NCI-H2227 (cell line): ENCODE measurements at regions not wholly inside any gene's neighbourhood (a gene's known extent, or its start where the extent isn't known, plus 50 kb on each side); places are given as distances from the start of the nearest gene placed in this dataset.
"Not testable (repeated sequence)": the region's sequence is repeated elsewhere in the genome, so short reads cannot be mapped to it uniquely, and the experiment has no call there.

Source experiments
- DNase-seq: peaks from one replicate; lab custom pipeline; 2025; ENCODE audit not compliant: unreplicated experiment; lab: John Stamatoyannopoulos, UW

DNA sequence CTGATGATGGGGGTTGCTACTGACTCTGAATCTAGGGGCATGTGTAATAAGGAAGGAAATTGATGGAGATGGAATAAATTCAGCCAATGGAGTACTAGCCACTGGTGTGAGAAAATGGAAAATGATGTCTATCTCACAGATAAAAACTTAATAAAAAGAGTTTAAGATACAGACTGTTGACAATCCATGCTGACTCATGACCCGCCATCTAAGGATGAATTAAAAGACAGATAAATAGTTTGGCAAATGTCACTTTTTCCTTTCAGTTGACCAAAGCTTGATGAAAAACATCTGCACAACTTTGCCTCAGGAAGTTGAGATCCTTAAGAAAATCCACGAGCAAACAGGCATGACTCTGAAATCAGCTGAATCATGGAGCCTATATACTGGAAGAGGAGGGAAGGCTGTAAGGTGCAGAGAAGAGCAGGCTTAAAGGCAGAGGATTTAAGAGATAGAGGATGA is 82.6 kb upstream of the BMP5 start:
- DNase-seq: no peak

DNA sequence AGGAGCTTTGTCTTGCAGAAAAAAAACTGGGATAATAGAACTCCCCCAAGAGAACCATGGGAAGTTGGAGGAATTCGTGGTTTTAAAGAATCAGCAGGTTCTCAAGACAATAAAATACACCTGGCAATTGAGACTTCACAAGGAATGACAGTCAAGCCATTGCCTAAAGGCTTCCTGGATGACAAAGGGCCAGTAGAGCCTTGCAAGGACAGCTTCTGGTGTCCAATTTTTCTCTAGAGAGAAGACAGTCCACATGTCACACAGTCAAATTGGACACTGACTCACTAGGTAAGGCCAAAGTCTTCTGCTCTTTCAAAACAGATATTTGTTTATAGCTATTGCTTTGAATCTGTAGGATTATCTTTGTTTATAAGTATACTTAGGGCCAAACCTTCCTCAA is 80.3 kb upstream of the BMP5 start:
- DNase-seq: no peak

DNA sequence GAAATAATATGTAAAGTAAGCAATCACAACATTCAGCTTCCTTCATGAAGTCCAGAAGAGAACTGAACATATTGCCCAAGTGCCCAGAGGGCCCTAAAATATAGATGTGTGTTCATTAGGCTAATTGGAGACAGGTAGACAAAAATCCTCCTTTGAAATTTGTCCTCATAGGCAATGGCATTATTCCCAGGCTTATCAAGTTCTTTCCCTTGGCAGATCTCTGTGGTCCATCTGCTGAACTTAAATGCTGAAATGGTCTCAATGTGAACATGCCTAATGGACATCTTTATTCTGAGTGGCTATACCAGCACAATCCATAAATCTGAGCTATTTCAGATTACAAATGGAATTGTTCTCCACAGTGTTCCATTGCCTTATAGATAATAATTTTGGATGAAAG is 79.0 kb upstream of the BMP5 start:
- DNase-seq: no peak

DNA sequence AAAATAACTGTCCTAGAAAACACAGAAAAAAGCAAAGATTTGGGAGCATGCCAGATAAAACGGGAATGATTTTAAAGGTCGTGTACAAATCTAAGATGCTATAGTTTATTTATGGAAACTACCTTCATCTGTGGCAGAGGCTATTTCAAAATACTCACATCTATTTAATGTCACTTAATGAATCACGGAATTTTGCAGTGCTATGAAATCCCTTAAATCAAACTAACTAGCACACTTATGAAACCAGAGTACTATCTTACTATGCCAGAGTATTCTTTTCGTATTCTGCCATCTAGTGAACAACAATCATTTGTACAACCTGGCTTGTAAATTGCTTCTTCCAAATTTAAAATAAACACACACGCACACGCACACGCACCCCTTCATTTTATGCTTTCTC is 77.9 kb upstream of the BMP5 start:
- peak; percentile 2 for DNase-seq

DNA sequence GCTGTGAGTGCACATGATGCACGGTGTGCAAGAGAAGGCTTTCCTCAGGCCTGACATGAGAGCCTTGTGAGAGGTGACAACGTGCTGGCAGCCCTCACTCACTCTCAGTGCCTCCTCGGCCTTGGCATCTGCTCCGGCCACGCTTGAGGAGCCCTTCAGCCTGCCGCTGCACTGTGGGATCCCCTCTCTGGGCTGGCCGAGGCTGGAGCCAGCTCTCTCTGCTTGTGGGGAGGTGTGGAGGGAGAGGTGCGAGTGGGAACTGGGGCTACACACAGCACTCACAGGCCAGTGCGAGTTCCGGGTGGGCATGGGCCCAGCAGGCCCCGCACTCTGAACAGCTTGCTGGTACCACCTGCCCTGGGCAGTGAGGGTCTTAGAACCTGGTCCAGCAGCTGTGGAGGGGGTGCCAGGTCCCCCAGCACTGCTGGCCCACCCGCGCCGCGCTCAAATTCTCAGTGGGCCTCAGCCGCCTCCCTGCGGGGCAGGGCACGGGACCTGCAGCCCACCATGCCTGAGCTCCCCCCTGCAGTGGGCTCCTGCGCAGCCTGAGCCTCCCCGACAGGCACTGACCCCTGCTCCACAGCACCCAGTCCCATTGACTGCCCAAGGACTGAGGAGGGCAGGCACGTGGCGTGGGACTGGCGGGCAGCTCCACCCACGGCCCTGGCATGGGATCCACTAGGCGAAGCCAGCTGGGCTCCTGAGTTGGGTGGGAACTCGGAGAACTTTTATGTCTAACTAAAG is 74.9 kb upstream of the BMP5 start:
- no peak for DNase-seq

DNA sequence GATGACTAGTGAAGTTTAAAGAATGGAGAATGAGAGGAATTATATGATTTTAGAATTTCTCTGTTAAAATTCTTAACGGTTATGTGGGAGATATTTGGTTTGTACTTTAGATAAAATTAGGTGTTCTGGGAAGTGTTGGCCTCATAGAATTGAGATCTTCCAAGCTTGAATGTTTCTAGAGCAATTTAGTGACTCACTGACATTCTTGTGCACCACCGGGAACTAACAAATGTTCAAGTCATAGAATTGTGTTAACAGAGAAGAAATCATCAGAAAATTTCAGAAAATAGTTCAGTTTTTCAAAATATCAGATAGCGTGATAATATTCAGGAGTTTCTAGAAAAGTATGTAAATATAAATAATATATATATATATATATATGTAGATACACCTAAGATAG is 67.9 kb upstream of the BMP5 start:
- no peak for DNase-seq

DNA sequence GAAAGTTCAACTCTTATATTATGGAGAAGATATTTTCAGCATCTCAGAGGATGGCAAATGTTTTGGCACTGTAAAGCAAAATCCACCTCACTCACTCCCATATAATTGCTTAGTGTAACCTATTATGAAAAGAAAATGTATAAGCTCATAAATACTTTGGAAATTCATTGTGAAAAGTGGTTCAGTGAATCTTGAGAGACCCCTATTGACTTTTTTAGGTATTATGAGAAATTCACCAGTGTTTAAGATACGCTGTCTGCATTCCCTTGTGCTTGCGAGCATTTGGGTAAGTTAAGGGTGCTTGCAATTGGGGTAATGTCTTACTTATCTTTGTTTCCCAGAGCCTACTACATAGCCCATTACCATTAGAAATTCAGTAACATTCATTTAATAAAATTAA is 66.3 kb upstream of the BMP5 start:
- no peak for DNase-seq

DNA sequence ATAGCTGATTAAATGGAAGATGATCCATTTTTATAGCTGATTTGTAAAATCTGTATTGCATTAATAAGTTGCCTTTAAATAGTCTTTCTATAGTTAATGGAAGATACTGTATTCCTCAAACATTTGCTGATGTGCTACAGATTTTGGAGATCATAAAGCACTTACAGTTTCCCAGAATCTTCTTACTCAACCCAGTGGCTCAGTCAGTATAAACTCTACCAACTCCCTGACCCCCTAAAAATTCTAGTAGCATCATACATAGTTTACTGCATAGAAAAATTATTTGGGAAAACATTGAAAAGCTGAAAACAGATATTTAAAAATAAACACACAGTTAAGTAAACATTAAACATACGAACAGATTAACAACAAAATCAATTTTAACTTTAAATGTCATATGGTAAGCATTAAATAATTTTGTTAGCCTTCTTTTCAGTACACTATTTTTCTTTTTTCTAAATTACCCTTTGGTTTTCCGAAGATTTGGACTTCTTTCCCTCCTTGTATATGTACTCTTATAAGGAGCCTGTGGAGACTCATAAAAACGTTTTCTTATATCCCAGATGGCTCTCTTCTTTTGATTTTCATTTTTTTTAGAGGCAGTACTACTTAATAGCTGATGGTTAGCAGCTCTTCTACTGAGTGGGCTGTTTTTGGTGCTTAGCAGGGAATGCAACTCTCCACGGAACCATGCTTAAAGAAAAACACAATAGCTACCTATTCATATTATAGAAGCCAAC is 62.7 kb upstream of the BMP5 start:
- no peak for DNase-seq

DNA sequence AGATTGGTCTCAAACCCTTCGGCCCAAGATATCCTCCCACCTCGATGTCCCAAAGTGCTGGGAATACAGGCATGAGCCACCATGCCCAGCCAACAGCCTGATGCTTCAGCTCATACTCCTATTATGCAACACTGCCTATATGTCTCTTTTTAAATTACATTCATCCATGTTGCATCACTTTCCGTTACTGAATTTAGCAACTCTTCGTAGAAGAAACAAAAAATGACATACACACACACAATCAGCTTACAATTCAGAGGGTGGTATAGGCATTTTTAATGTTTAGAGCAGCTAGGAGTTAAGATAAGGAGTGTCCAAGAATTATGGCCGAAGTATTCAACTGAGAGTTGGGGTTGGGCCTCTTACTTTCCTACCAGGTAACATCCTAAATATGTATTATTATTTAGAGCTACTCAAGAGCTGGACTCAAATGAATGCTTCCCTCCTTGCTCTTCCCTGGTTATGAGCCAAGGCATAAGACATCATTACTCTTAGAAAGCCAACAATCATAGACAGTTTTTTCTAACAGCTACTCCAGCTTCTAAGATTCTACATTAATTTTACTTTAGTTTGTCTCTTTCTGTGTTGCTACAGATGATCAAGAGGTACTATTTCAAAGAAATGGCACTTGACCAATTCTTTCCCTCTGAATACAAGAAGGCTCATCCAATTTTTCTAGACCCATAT is 62.0 kb upstream of the BMP5 start:
- DNase-seq: no peak

DNA sequence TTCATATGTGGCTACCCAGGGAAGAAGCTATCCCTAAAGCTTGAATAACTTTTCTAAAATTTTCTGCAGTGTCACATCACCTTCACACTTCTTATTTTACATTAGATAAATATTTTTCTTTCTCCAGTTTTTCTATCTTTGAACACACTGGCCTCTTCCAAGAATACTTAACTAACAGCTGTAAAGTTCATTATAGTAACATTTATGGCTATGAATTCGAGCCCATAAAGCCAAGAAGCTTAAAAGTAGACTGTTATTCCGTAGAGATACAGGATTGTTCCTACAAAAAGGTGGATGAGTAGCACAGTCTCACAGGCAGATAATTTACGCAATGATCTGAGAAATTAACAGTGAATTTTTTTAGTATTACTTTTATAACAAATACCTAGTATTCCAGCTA is 55.7 kb upstream of the BMP5 start:
- no peak for DNase-seq

DNA sequence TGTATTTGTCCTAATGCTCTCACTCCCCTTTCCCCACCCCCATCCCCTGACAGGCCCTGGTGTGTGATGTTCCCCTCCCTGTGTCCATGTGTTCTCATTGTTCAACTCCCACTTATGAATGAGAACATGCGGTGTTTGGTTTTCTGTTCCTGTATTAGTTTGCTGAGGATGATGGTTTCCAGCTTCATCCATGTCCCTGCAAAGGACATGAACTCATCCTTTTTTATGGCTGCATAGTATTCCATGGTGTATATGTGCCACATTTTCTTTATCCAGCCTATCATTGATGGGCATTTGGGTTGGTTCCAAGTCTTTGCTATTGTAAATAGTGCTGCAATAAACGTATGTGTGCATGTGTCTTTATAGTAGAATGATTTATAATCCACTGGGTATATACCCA is 52.3 kb upstream of the BMP5 start:
- not testable (repeated sequence) for DNase-seq

DNA sequence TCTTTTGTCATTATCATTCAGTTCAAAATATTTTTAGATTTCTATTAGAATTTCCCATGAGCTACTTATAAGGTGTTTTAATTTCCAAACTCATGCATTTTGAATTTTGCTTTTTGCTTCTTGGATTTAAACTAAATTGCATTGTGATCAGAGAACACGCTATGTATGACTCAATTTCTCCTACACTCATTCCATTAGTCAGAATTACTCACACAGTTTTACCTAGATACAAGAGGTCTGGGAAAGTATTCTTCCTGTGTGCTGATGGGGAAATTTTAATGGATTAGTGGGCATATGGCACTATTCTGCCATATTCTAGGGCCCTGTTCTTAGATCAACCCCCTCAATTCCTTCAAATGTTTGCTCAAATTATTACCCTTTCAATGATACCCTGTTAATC is 49.9 kb upstream of the BMP5 start:
- no peak for DNase-seq
